VCaP (cell line): ENCODE measurements at regions not wholly inside any gene's neighbourhood (a gene's known extent, or its start where the extent isn't known, plus 50 kb on each side); places are given as distances from the start of the nearest gene placed in this dataset.

Experiments used
- H3K27ac ChIP-seq: fragments of 450-650 bp; 2 replicates; pipeline ENCODE4 v1.5.1; 2017
- CTCF ChIP-seq: fragments of 450-650 bp; conservative IDR thresholded peaks from 2 replicates; pipeline ENCODE4 v1.5.1; 2017; ENCODE audit warnings: mild to moderate bottlenecking, moderate library complexity

- peak; percentile 68 for TF ChIP-seq CTCF
- H3K27ac ChIP-seq, result peak overlapping the region; percentile 82
These were observed 350.5 kb upstream of the TMTC1 start for GRCh38 chr12:30134229-30134628.

- no peak overlapping the region for H3K27ac ChIP-seq
- TF ChIP-seq CTCF, result no peak
These were observed 343.2 kb upstream of the TMTC1 start for GRCh38 chr12:30126944-30127343.

GRCh38 chr12:30120522-30120921 is 336.8 kb upstream of the TMTC1 start:
- no peak for TF ChIP-seq CTCF
- no peak overlapping the region for H3K27ac ChIP-seq

GRCh38 chr12:30117483-30117882 is 333.7 kb upstream of the TMTC1 start:
- no peak for TF ChIP-seq CTCF
- no peak overlapping the region for H3K27ac ChIP-seq

GRCh38 chr12:30111719-30112118 is 328.0 kb upstream of the TMTC1 start:
- TF ChIP-seq CTCF, result no peak

GRCh38 chr12:30110958-30111586 is 327.3 kb upstream of the TMTC1 start:
- no peak overlapping the region for H3K27ac ChIP-seq
- TF ChIP-seq CTCF, result no peak

More at GRCh38 chr12:30111719-30112118, 328.0 kb upstream of the TMTC1 start:
- H3K27ac ChIP-seq, result no peak overlapping the region

GRCh38 chr12:30110498-30110897 is 326.8 kb upstream of the TMTC1 start:
- H3K27ac ChIP-seq, result no peak overlapping the region
- no peak for TF ChIP-seq CTCF
